Progenitor cell of endocrine pancreas (in vitro differentiated cells): ENCODE measurements at regions not wholly inside any gene's neighbourhood (a gene's known extent, or its start where the extent isn't known, plus 50 kb on each side); places are given as distances from the start of the nearest gene placed in this dataset.
A peak's percentile ranks its signal among the peaks of the same experiment; 100 is the strongest.
"Not testable (repeated sequence)": the region's sequence is repeated elsewhere in the genome, so short reads cannot be mapped to it uniquely, and the experiment has no call there.

ENCODE experiments used
- DNase-seq: peaks from one replicate; pipeline ENCODE4 v3.0.0; 2021; ENCODE audit warnings: low spot score; ENCODE audit not compliant: unreplicated experiment
- H3K27ac Mint-ChIP-seq: 2 replicates; pipeline ENCODE4 v1.8.0; 2021; ENCODE audit warnings: mild to moderate bottlenecking, moderate library complexity, mixed read lengths
- H3K27me3 Mint-ChIP-seq: 2 replicates; pipeline ENCODE4 v1.8.0; 2021; ENCODE audit warnings: mixed read lengths
- H3K36me3 Mint-ChIP-seq: 2 replicates; pipeline ENCODE4 v1.8.0; 2022; ENCODE audit warnings: mixed read lengths; ENCODE audit not compliant: insufficient read depth
- H3K4me1 Mint-ChIP-seq: 2 replicates; pipeline ENCODE4 v1.8.0; 2021; ENCODE audit warnings: low read depth, mixed read lengths
- H3K4me3 Mint-ChIP-seq: 2 replicates; pipeline ENCODE4 v1.8.0; 2021; ENCODE audit warnings: low read depth, mild to moderate bottlenecking, moderate library complexity, mixed read lengths
- H3K9me3 Mint-ChIP-seq: 2 replicates; pipeline ENCODE4 v1.8.0; 2021; ENCODE audit warnings: low read depth, mixed read lengths
- CTCF ChIP-seq: fragments of 200-600 bp; sonication (generic); IDR thresholded peaks from one replicate; pipeline ENCODE4 v1.5.0; 2021; ENCODE audit warnings: antibody characterized with exemption, mild to moderate bottlenecking; ENCODE audit not compliant: unreplicated experiment

DNA sequence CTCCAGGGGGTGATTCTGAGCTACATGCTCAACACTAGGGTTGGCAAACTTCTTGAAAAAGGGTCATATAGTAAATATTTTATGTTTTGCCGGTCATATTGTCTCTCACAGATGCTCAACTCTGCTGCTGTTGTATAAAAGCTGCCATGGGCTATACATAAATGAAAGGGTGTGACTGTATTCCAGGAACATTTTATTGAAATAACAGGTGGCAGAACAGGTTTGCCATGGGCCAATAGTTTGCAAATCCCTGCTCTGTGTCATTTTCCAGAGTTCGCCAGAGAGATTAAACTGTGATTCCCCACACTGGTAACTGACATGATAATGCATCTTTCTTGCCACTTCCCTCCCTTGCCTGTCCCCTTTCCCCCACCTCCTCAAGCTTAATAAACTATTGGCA is 144.1 kb downstream of the NPIPA8 start:
- not testable (repeated sequence) for H3K4me1 Mint-ChIP-seq, DNase-seq

GRCh38 chr16:18190179-18190578 is 146.4 kb downstream of the NPIPA8 start:
- not testable (repeated sequence) for H3K9me3 Mint-ChIP-seq, H3K4me1 Mint-ChIP-seq

More for the DNA sequence above, 144.1 kb downstream of the NPIPA8 start:
- not testable (repeated sequence) for H3K27ac Mint-ChIP-seq, H3K36me3 Mint-ChIP-seq, H3K27me3 Mint-ChIP-seq, H3K9me3 Mint-ChIP-seq, H3K4me3 Mint-ChIP-seq

DNA sequence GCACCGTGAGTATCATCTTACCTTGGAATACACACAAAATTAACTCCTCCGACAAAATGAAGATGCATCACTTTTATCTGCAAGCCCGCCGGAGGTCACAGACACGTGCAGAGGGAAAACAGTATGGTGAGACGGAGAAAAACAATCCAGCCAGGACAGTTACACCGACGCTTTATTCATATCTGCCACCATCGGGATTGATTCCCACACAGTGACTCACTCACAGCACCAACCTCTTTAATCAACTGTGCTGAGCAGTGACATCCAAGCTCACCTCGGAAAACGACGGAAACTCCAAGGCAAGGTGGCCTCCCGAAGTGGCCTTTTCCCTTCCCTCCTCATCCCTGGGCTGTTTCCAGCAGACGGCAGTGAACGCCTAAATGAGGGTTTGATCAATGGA is 151.8 kb downstream of the NPIPA8 start:
- H3K9me3 Mint-ChIP-seq, H3K4me3 Mint-ChIP-seq, H3K27me3 Mint-ChIP-seq, H3K4me1 Mint-ChIP-seq, H3K36me3 Mint-ChIP-seq, H3K27ac Mint-ChIP-seq, DNase-seq: not testable (repeated sequence)

More at GRCh38 chr16:18190179-18190578, 146.4 kb downstream of the NPIPA8 start:
- H3K27ac Mint-ChIP-seq, H3K4me3 Mint-ChIP-seq, H3K36me3 Mint-ChIP-seq, H3K27me3 Mint-ChIP-seq, DNase-seq: not testable (repeated sequence)

DNA sequence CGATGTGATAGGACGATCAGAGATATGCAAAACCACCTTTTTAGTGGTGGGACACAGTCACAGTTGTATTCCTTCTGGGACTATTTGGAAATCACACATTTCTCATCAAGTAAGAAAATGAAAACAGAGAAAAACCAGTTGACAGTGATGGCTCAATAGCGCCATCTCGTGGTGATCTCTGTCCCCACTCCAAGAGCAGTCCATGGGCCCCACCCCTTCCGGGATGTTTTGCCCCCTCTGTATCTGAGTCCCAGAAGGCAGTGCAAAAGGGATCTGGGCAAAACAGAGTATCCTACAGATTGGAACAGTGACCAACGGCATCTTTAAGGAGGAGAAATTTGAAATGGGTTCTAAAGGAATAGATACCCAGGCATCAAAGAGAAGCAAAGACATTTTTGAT is 155.5 kb downstream of the NPIPA8 start:
- DNase-seq, H3K27me3 Mint-ChIP-seq, H3K4me1 Mint-ChIP-seq, H3K36me3 Mint-ChIP-seq, H3K4me3 Mint-ChIP-seq, H3K9me3 Mint-ChIP-seq, H3K27ac Mint-ChIP-seq: not testable (repeated sequence)
- TF ChIP-seq CTCF: peak; percentile 20

DNA sequence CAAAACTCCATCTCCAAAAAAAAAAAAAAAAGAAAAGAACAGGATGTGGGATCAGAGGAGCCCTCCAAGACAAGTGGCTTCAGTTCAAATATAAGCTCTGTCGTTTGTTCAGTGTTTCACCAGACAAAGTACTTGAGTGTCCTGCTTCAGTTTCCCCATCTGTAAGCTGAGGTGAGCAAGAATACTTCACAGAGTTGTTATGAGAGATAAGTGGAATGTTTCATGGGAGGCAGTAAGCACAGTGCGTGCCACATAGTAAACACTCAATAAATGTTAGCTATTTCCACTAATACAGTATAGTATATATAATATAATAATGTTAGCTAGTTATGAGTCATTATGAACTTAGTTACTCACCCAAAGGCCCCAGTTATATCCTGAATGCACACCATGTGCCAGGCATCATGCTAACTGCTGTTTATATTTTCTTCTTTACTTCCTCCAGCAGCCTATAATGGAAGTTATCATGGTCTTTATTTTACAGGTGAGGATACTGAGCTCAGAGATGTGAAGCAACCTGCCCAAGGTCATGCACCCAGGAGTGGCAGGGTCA is 162.5 kb downstream of the NPIPA8 start:
- H3K27me3 Mint-ChIP-seq: not testable (repeated sequence)

GRCh38 chr16:18162293-18162692 is 174.2 kb downstream of the NPIPA8 start:
- not testable (repeated sequence) for DNase-seq, H3K36me3 Mint-ChIP-seq, H3K9me3 Mint-ChIP-seq, H3K4me3 Mint-ChIP-seq, H3K4me1 Mint-ChIP-seq, H3K27me3 Mint-ChIP-seq, H3K27ac Mint-ChIP-seq

More for the DNA sequence above, 162.5 kb downstream of the NPIPA8 start:
- not testable (repeated sequence) for DNase-seq, H3K27ac Mint-ChIP-seq, H3K4me3 Mint-ChIP-seq, H3K4me1 Mint-ChIP-seq, H3K36me3 Mint-ChIP-seq, H3K9me3 Mint-ChIP-seq

- H3K27me3 Mint-ChIP-seq, H3K4me3 Mint-ChIP-seq, H3K36me3 Mint-ChIP-seq, H3K9me3 Mint-ChIP-seq, H3K27ac Mint-ChIP-seq, DNase-seq, H3K4me1 Mint-ChIP-seq: not testable (repeated sequence)
Observed at GRCh38 chr16:18161224-18161623, 175.3 kb downstream of the NPIPA8 start.

- not testable (repeated sequence) for H3K4me1 Mint-ChIP-seq, H3K9me3 Mint-ChIP-seq, H3K27me3 Mint-ChIP-seq, H3K36me3 Mint-ChIP-seq, H3K27ac Mint-ChIP-seq, H3K4me3 Mint-ChIP-seq, DNase-seq
Observed at GRCh38 chr16:18159185-18159584, 177.4 kb downstream of the NPIPA8 start.

DNA sequence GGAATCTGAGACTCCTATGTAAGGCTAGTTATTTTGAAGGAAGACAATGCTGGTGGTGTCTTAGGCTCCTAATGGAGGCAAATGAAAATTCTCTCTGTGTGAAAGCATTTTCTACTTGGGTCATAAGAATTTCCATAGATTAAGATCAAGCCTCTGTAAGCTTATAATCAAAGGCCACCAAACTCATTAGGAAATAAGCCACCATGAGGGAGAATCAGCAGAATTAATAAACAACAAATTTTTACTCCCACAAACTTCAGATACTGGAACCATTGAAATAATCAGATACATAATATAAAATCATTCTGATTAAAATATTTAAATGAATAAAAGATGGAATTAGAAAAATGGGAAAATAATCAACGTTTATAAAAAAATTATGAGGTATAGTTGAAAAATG is 178.7 kb downstream of the NPIPA8 start:
- not testable (repeated sequence) for H3K4me1 Mint-ChIP-seq, H3K4me3 Mint-ChIP-seq, H3K36me3 Mint-ChIP-seq, H3K27me3 Mint-ChIP-seq, H3K27ac Mint-ChIP-seq, DNase-seq, H3K9me3 Mint-ChIP-seq

GRCh38 chr16:18152832-18153231 is 183.7 kb downstream of the NPIPA8 start:
- not testable (repeated sequence) for H3K27me3 Mint-ChIP-seq, DNase-seq, H3K36me3 Mint-ChIP-seq, H3K9me3 Mint-ChIP-seq, H3K4me3 Mint-ChIP-seq, H3K27ac Mint-ChIP-seq, H3K4me1 Mint-ChIP-seq

DNA sequence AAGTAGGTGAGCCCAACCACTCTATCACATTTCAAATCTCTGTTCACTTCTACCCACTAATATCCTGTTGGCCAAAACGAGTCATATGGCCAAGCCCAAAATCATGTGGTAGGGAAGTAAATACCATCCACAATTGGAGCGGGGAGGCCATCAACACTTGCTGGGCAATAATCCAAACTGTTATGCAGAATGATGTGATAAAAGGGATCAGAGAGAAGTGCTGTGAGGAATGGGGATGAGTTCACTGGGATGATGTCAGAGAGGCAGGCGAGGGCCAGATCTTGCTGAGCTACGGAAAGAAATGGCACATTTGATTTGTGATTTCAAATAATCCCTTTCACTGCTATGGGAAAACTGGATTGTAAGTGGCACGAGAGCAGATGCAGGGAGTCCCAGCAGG is 188.4 kb downstream of the NPIPA8 start:
- H3K4me3 Mint-ChIP-seq, DNase-seq, H3K4me1 Mint-ChIP-seq, H3K36me3 Mint-ChIP-seq, H3K9me3 Mint-ChIP-seq, H3K27ac Mint-ChIP-seq, H3K27me3 Mint-ChIP-seq: not testable (repeated sequence)

GRCh38 chr16:18146601-18147142 is 189.9 kb downstream of the NPIPA8 start:
- not testable (repeated sequence) for H3K27me3 Mint-ChIP-seq, H3K4me3 Mint-ChIP-seq, H3K4me1 Mint-ChIP-seq, H3K9me3 Mint-ChIP-seq, H3K36me3 Mint-ChIP-seq, DNase-seq, H3K27ac Mint-ChIP-seq

DNA sequence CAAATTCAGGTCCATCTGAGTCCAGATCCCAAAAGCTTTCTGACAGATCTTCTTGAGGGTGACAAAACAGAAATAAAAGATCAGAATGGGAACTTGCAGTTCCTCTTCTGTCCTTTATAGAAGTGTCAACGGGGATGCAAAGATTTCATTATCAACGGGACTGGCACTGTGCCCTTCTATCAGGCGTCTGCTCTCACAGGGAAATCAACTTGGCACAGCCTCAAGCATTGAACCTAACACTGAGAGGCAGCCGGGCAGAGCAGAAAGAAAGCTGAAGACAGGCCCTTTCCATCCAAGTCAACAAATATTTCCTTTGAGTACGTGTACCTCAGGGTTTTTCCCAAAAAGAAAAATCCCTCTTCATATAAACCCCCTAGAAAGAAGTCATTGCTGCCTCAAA is 194.5 kb downstream of the NPIPA8 start:
- H3K4me3 Mint-ChIP-seq, H3K27ac Mint-ChIP-seq, H3K9me3 Mint-ChIP-seq, H3K4me1 Mint-ChIP-seq, H3K27me3 Mint-ChIP-seq, H3K36me3 Mint-ChIP-seq, DNase-seq: not testable (repeated sequence)
